A549 (cell line): ENCODE measurements at regions not wholly inside any gene's neighbourhood (a gene's known extent, or its start where the extent isn't known, plus 50 kb on each side); places are given as distances from the start of the nearest gene placed in this dataset.

Experiments
- ATAC-seq, 2 experiments: fragments of 200-7000 bp in 1 of 2; fragments of >200 bp in 1 of 2; cut with Nextera tagmentation in 1 of 2; cut with Tn5 transposase in 1 of 2; 3 replicates each; pipeline versions ENCODE4 v1.8.0 to v1.9.1; 2018 to 2020; ENCODE audit warnings: mild to moderate bottlenecking in 1 of 2, moderate library complexity in 1 of 2
- CTCF ChIA-PET: fragments of 300-600 bp; sonication (Branson Sonifier 250); formaldehyde crosslinking; extraction: SDS; loops from one replicate; lab custom pipeline; 2021; ENCODE audit warnings: antibody characterized with exemption, inconsistent platforms; lab: Yijun Ruan, JAX
- POLR2A ChIA-PET: fragments of 350-600 bp; formaldehyde crosslinking; extraction: SDS; loops from one replicate; lab custom pipeline; 2021; ENCODE audit warnings: antibody characterized with exemption, inconsistent platforms; lab: Yijun Ruan, JAX
- DNase-seq, 2 experiments: peaks; one replicate each; pipeline versions ENCODE4 v3.0.0 to v3.0.0-alpha.2; 2011 to 2016; ENCODE audit warnings: low read depth in 1 of 2, low spot score in 1 of 2
- FAIRE-seq: peaks from 2 replicates; lab custom pipeline; 2011; peaks lifted over from hg19 to GRCh38; lab: Jason Lieb, UNC
- H3K27ac ChIP-seq, 2 experiments: fragments of >200 bp; sonication (Bioruptor Twin); formaldehyde crosslinking; 3 replicates each; pipeline ENCODE4 v1.5.1; 2016 to 2017
- H3K4me1 ChIP-seq: fragments of >200 bp; sonication (Bioruptor Twin); formaldehyde crosslinking; 3 replicates; pipeline ENCODE4 v1.6.1; 2016
- H3K4me2 ChIP-seq: fragments of >200 bp; sonication (Bioruptor Twin); formaldehyde crosslinking; 3 replicates; pipeline ENCODE4 v1.6.1; 2016
- H3K4me3 ChIP-seq: fragments of >200 bp; sonication (Bioruptor Twin); formaldehyde crosslinking; 3 replicates; pipeline ENCODE4 v1.5.1; 2016
- H3K9me3 ChIP-seq: fragments of >200 bp; sonication (Bioruptor Twin); formaldehyde crosslinking; 3 replicates; pipeline ENCODE4 v1.6.1; 2016
- ATOH8 ChIP-seq: fragments of 250-450 bp; sonication (Bioruptor Pico); IDR thresholded peaks from 2 replicates; pipeline ENCODE4 v1.5.0; 2020; ENCODE audit warnings: low read depth, mild to moderate bottlenecking, moderate library complexity
- BCL3 ChIP-seq: fragments of >200 bp; sonication (Bioruptor Twin); formaldehyde crosslinking; IDR thresholded peaks from 3 replicates; pipeline ENCODE4 v1.6.1; 2016
- CHD2 ChIP-seq: fragments of 150-350 bp; IDR thresholded peaks from 2 replicates; pipeline ENCODE4 v1.6.1; 2014; ENCODE audit warnings: low read length; ENCODE audit not compliant: partially characterized antibody
- CTCF ChIP-seq: fragments of >200 bp; sonication (Bioruptor Twin); formaldehyde crosslinking; IDR thresholded peaks from 3 replicates; pipeline ENCODE4 v1.5.1; 2016
- EHF ChIP-seq: fragments of 250-450 bp; sonication (Bioruptor Pico); IDR thresholded peaks from 2 replicates; pipeline ENCODE4 v1.5.0; 2020; ENCODE audit warnings: mild to moderate bottlenecking
- FOSB ChIP-seq: fragments of 250-450 bp; sonication (Bioruptor Pico); IDR thresholded peaks from 2 replicates; pipeline ENCODE4 v1.5.0; 2020; ENCODE audit warnings: mild to moderate bottlenecking, moderate library complexity
- FOSL2 ChIP-seq, 2 experiments: fragments of 450-650 bp in 1 of 2; fragments of >200 bp in 1 of 2; sonication (Bioruptor Twin) in 1 of 2; formaldehyde crosslinking; IDR thresholded peaks; 2 replicates each; pipeline versions ENCODE4 v1.5.0 to v1.6.1; 2016 to 2020; ENCODE audit warnings: mild to moderate bottlenecking in 1 of 2, moderate library complexity in 1 of 2
- GATA3 ChIP-seq: IDR thresholded peaks from 2 replicates; pipeline ENCODE4 v1.6.1; 2012; ENCODE audit warnings: borderline replicate concordance
- HEYL ChIP-seq: fragments of 250-450 bp; sonication (Bioruptor Pico); IDR thresholded peaks from 2 replicates; pipeline ENCODE4 v1.8.0; 2021; ENCODE audit warnings: mild to moderate bottlenecking, moderate library complexity
- HOXA7 ChIP-seq: fragments of 250-450 bp; sonication (Bioruptor Pico); IDR thresholded peaks from 2 replicates; pipeline ENCODE4 v1.5.0; 2020; ENCODE audit warnings: mild to moderate bottlenecking, moderate library complexity
- HOXB5 ChIP-seq: fragments of 250-450 bp; sonication (Bioruptor Pico); IDR thresholded peaks from 2 replicates; pipeline ENCODE4 v1.5.0; 2020; ENCODE audit warnings: mild to moderate bottlenecking, moderate library complexity
- JUNB ChIP-seq: fragments of >200 bp; sonication (Bioruptor Twin); formaldehyde crosslinking; IDR thresholded peaks from 2 replicates; pipeline ENCODE4 v1.6.1; 2016
- KDM5A ChIP-seq: fragments of 200-600 bp; sonication (generic); IDR thresholded peaks from 2 replicates; pipeline ENCODE4 v1.6.1; 2016; ENCODE audit warnings: antibody characterized with exemption, mild to moderate bottlenecking
- MAFK ChIP-seq: fragments of 450-650 bp; IDR thresholded peaks from 2 replicates; pipeline ENCODE4 v1.6.1; 2014; ENCODE audit not compliant: partially characterized antibody
- MAZ ChIP-seq: fragments of 150-350 bp; IDR thresholded peaks from 2 replicates; pipeline ENCODE4 v1.6.1; 2014; ENCODE audit warnings: antibody characterized with exemption, low read depth, low read length, borderline replicate concordance
- MYC ChIP-seq: IDR thresholded peaks from 2 replicates; pipeline ENCODE4 v1.6.1; 2012; ENCODE audit warnings: mild to moderate bottlenecking, inconsistent platforms, low read length, improper control_type of control experiment, borderline replicate concordance
- NFE2L2 ChIP-seq: fragments of 150-350 bp; conservative IDR thresholded peaks from 2 replicates; pipeline ENCODE4 v1.6.1; 2014; ENCODE audit warnings: low read length
- NPAS2 ChIP-seq: fragments of 250-450 bp; sonication (Bioruptor Pico); IDR thresholded peaks from 2 replicates; pipeline ENCODE4 v1.8.0; 2022; ENCODE audit warnings: mild to moderate bottlenecking, moderate library complexity, borderline replicate concordance
- PHF8 ChIP-seq: fragments of 200-600 bp; sonication (generic); IDR thresholded peaks from 2 replicates; pipeline ENCODE4 v1.6.1; 2016; ENCODE audit warnings: low read depth, mild to moderate bottlenecking, antibody characterized with exemption, moderate library complexity, borderline replicate concordance
- POLR2AphosphoS2 ChIP-seq: conservative IDR thresholded peaks from 2 replicates; pipeline ENCODE4 v1.6.1; 2012; ENCODE audit warnings: low read length, improper control_type of control experiment, inconsistent platforms
- RAD21 ChIP-seq, 2 experiments: fragments of >200 bp in 1 of 2; sonication (Bioruptor Twin) in 1 of 2; formaldehyde crosslinking in 1 of 2; IDR thresholded peaks in 1 of 2; conservative IDR thresholded peaks in 1 of 2; 2 replicates in 1 of 2; 3 replicates in 1 of 2; pipeline ENCODE4 v1.6.1; 2012 to 2018; ENCODE audit warnings: inconsistent platforms in 1 of 2
- RFX5 ChIP-seq: fragments of 450-650 bp; IDR thresholded peaks from 2 replicates; pipeline ENCODE4 v1.7.1; 2014; ENCODE audit warnings: antibody characterized with exemption, mild to moderate bottlenecking, moderate library complexity
- TP53 ChIP-seq: fragments of 250-450 bp; sonication (Bioruptor Pico); IDR thresholded peaks from 2 replicates; pipeline ENCODE4 v1.5.0; 2021; ENCODE audit warnings: mild to moderate bottlenecking, moderate library complexity
- USF2 ChIP-seq: fragments of 450-650 bp; IDR thresholded peaks from 2 replicates; pipeline ENCODE4 v1.6.1; 2014; ENCODE audit warnings: antibody characterized with exemption
- ZC3H11A ChIP-seq: fragments of 450-650 bp; IDR thresholded peaks from 2 replicates; pipeline ENCODE4 v1.6.1; 2014; ENCODE audit warnings: antibody characterized with exemption, mild to moderate bottlenecking
- WGBS: methylation state at CpG from one replicate; pipeline ENCODE4 v1.1.6; 2017; ENCODE audit errors: missing lambda C conversion rate; 5-methylcytosine and 5-hydroxymethylcytosine counted together

GRCh38 chr10:69687426-69687825 lies 57.4 kb downstream of the FAM241B start:
- H3K4me1 ChIP-seq: no peaks in the 10 kb centered on the region
- H3K9me3 ChIP-seq: no peaks in the 10 kb centered on the region
- POLR2A ChIA-PET: no interaction called here
- TF ChIP-seq CTCF: no peak
- no peak for TF ChIP-seq NFE2L2
- TF ChIP-seq BCL3: no peak
- TF ChIP-seq KDM5A: no peak
- TF ChIP-seq FOSB (CRISPR knock-in tag): no peak
- TF ChIP-seq GATA3: no peak
- TF ChIP-seq MAFK: no peak
- no peak for TF ChIP-seq MYC
- TF ChIP-seq NPAS2: no peak
- TF ChIP-seq HOXB5 (CRISPR knock-in tag): no peak
- no peak for TF ChIP-seq TP53
- TF ChIP-seq RFX5: no peak
- TF ChIP-seq PHF8: no peak
- TF ChIP-seq ZC3H11A: no peak
- TF ChIP-seq HOXA7 (CRISPR knock-in tag): no peak
- TF ChIP-seq JUNB: no peak
- no peak for TF ChIP-seq HEYL (CRISPR knock-in tag)
- TF ChIP-seq, all 56 proteins: peak for 0
- WGBS: 0% methylated on average over 2 of the region's 2 CpGs
- FAIRE-seq (no peak), ATAC-seq (no peak), DNase-seq (no peak)
- H3K4me3 ChIP-seq: no peak overlapping the region
- CTCF ChIA-PET: interaction anchor here (0.6 to 4.6 kb wide), 13 partner anchors 9 to 271 kb away, joined by 3 to 20 read pairs (median 4); no protein-coding TSS in a partner anchor
- no peak overlapping the region for H3K27ac ChIP-seq
- no peak overlapping the region for H3K4me2 ChIP-seq

GRCh38 chr10:69692267-69692666 lies 62.2 kb downstream of the FAM241B start:
- ATAC-seq (no peak), DNase-seq (no peak), FAIRE-seq (no peak)
- H3K4me1 ChIP-seq: 0 out of 3 replicates have a peak, but pooled peaks cover 3% of the 10 kb centered on the region
- H3K27ac ChIP-seq: no peak overlapping the region
- 72% methylated on average over 6 of the region's 6 CpGs for whole genome bisulfite sequencing
- ChIA-PET CTCF (interaction anchor here (1.1 to 2.3 kb wide), 4 partner anchors 8 to 222 kb away, joined by 3 to 7 read pairs (median 4); no protein-coding TSS in a partner anchor), POLR2A (no interaction called here)
- H3K4me3 ChIP-seq: no peak overlapping the region
- H3K9me3 ChIP-seq: no peaks in the 10 kb centered on the region
- H3K4me2 ChIP-seq: no peak overlapping the region
- no peak for TF ChIP-seq USF2
- no peak for TF ChIP-seq POLR2AphosphoS2
- TF ChIP-seq MYC: no peak
- TF ChIP-seq MAZ: no peak
- no peak for TF ChIP-seq FOSL2 (IDR thresholded peaks at IDR 0.05)
- no peak for TF ChIP-seq FOSL2 (CRISPR knock-in tag; IDR thresholded peaks at IDR 0.05)
- TF ChIP-seq CHD2: no peak
- no peak for TF ChIP-seq RAD21 (conservative IDR thresholded peaks at IDR 0.05 in 1 of 2, IDR thresholded peaks at IDR 0.05 in 1 of 2)
- no peak for TF ChIP-seq EHF (CRISPR knock-in tag)
- no peak for TF ChIP-seq ATOH8
- TF ChIP-seq HOXA7 (CRISPR knock-in tag): no peak
